MG63 (cell line): ENCODE measurements at regions not wholly inside any gene's neighbourhood (a gene's known extent, or its start where the extent isn't known, plus 50 kb on each side); places are given as distances from the start of the nearest gene placed in this dataset.
"Not testable (repeated sequence)": the region's sequence is repeated elsewhere in the genome, so short reads cannot be mapped to it uniquely, and the experiment has no call there.

Source experiments
- DNase-seq: peaks from one replicate; pipeline ENCODE4 v3.0.0-alpha.2; 2020
- H3K27me3 ChIP-seq: fragments of 250-450 bp; sonication (Bioruptor Pico); 2 replicates; pipeline ENCODE4 v1.5.1; 2020; ENCODE audit warnings: mild to moderate bottlenecking, moderate library complexity
- H3K36me3 ChIP-seq: fragments of 250-450 bp; sonication (Bioruptor Pico); 2 replicates; pipeline ENCODE4 v1.5.1; 2020; ENCODE audit warnings: mild to moderate bottlenecking, moderate library complexity
- H3K4me3 ChIP-seq: fragments of 250-450 bp; sonication (Bioruptor Pico); 2 replicates; pipeline ENCODE4 v1.5.1; 2020; ENCODE audit warnings: mild to moderate bottlenecking, moderate library complexity
- H3K9me3 ChIP-seq: fragments of 250-450 bp; sonication (Bioruptor Pico); 2 replicates; pipeline ENCODE4 v1.5.1; 2020; ENCODE audit warnings: mild to moderate bottlenecking, moderate library complexity

- Histone ChIP-seq H3K4me3 (no peak overlapping the region), H3K9me3 (no peaks in the 10 kb centered on the region), H3K27me3 (no peaks in the 10 kb centered on the region), H3K36me3 (no peaks in the 10 kb centered on the region)
- no peak for DNase-seq
Observed at GRCh38 chr16:63652091-63652490, 1469.8 kb downstream of the CDH11 start.

DNA sequence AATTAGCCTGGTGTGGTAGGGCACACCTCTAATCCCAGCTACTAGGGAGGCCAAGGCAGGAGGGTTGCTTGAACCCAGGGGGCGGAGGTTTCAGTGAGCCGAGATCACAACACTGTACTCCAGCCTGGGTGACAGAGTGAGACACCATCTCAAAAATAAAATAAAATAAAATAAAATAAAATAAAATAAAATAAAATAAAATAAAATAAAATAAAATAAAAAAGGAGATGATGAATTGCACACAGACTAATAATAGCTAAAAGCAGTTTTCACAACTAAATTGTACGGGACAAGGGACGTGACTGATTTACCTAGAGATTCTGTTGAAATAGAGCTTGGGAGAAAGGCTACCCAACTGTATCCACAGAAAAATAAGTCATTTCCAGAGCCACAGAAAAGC lies 1471.3 kb downstream of the CDH11 start:
- Histone ChIP-seq H3K27me3 (no peaks in the 10 kb centered on the region), H3K36me3 (no peaks in the 10 kb centered on the region), H3K9me3 (no peaks in the 10 kb centered on the region), H3K4me3 (no peak overlapping the region)
- DNase-seq: no peak

- not testable (repeated sequence) for H3K4me3 ChIP-seq, DNase-seq, H3K27me3 ChIP-seq, H3K9me3 ChIP-seq, H3K36me3 ChIP-seq
Observed at GRCh38 chr16:63633706-63634445, 1488.0 kb downstream of the CDH11 start.

GRCh38 chr16:63629272-63629671 lies 1492.6 kb downstream of the CDH11 start:
- H3K9me3 ChIP-seq: no peaks in the 10 kb centered on the region
- H3K27me3 ChIP-seq: no peaks in the 10 kb centered on the region
- H3K36me3 ChIP-seq: no peaks in the 10 kb centered on the region
- H3K4me3 ChIP-seq: no peak overlapping the region
- DNase-seq: no peak

GRCh38 chr16:63628812-63629211 lies 1493.1 kb downstream of the CDH11 start:
- H3K9me3 ChIP-seq: no peaks in the 10 kb centered on the region

DNA sequence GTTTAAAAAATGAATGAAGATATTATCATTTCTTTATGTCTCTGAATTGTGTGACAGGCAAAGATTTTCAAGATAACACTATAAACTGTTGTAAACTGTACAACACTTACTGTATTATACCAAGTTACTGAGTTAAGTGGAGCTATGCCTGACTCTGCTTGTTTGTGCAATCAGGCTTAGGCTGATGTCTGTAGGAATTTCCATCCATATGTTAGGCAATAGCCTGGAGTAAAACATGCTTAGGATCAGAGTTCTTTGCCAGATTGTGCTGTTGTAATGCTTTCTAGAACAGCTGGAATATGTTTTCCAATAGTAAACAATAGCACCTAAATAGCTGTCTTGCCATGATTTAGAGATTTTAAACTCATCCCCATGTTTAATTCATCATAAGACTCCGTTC lies 1496.7 kb downstream of the CDH11 start:
- H3K27me3 ChIP-seq: no peaks in the 10 kb centered on the region
- H3K9me3 ChIP-seq: no peaks in the 10 kb centered on the region
- no peaks in the 10 kb centered on the region for H3K36me3 ChIP-seq
- no peak overlapping the region for H3K4me3 ChIP-seq
- DNase-seq: no peak

More at GRCh38 chr16:63628812-63629211, 1493.1 kb downstream of the CDH11 start:
- Histone ChIP-seq H3K4me3 (no peak overlapping the region), H3K36me3 (no peaks in the 10 kb centered on the region), H3K27me3 (no peaks in the 10 kb centered on the region)
- DNase-seq: no peak

DNA sequence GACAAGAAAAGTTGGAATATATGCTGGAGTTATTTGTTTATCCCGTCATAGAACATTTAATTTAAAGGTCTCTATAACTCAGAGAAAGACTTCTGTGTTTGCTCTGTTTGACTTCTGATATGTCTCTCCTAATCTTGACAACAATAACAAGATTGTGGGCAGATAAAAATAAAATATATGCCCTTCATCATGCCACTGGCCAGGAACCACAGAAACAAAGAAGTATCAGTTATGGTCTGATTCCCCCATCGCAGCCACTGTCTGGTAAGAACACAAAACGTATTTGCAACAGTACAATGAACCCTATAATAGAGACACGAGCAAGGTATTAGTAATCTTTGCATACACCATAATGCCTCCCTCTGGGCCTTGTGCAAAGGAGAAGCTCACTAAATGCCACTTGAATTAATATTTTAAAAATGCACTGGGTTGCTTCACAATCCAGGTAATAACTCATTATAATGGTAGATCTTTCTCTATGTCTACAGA lies 1498.3 kb downstream of the CDH11 start:
- Histone ChIP-seq H3K27me3 (no peaks in the 10 kb centered on the region), H3K9me3 (no peaks in the 10 kb centered on the region), H3K36me3 (no peaks in the 10 kb centered on the region), H3K4me3 (no peak overlapping the region)
- no peak for DNase-seq

GRCh38 chr16:63618896-63619485 lies 1502.9 kb downstream of the CDH11 start:
- no peaks in the 10 kb centered on the region for H3K27me3 ChIP-seq
- no peak overlapping the region for H3K4me3 ChIP-seq
- DNase-seq: no peak
- no peaks in the 10 kb centered on the region for H3K9me3 ChIP-seq
- H3K36me3 ChIP-seq: no peaks in the 10 kb centered on the region

- DNase-seq: peak; percentile 38
- no peaks in the 10 kb centered on the region for H3K9me3 ChIP-seq
- peak overlapping the region; percentile 34 for H3K4me3 ChIP-seq
- H3K36me3 ChIP-seq: no peaks in the 10 kb centered on the region
- H3K27me3 ChIP-seq: no peaks in the 10 kb centered on the region
Observed at GRCh38 chr16:63617990-63618763, 1503.7 kb downstream of the CDH11 start.

DNA sequence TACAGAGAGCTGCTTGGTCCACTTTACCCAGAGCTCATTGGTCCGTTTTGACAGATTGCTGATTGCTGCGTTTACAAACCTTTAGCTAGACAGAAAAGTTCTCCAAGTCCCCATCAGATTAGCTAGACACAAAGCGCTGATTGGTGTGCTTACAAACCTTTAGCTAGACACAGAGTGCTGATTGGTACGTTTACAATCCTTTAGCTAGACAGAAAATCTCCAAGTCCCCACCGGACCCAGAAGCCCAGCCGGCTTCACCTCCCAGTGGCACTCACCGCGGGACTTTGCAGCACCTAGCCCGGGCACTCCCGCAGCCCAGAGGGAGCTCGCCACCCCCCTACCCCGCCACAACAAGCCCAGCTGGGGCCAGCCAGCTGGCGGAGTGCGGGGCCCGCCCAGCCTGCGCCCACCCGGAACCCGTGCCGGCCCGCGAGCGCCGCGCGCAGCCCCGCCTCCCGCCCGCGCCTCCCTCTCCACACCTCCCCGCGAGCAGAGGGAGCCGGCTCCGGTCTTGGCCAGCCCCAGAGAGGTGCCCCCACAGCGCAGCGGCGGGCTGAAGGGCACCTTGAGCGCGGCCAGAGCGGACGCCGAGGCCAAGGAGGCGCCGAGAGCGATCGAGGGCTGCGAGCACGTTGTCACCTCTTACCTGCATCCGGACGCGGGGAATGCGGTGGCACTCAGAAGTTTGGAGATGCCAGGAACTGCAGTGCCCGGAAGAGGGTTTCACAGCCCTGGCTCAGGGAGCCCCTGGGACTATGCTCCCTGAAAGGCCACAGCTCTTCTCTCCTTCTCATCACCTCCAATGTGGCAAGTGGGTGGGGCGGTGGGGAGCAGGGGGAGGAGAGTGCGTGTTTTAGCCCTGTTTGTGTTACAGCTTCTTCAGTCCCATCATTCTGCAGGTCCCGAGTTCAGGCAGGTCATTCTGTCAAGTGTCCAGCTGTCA lies 1504.5 kb downstream of the CDH11 start:
- Histone ChIP-seq H3K36me3 (no peaks in the 10 kb centered on the region), H3K27me3 (no peaks in the 10 kb centered on the region), H3K4me3 (peak overlapping the region; percentile 34), H3K9me3 (no peaks in the 10 kb centered on the region)
- DNase-seq: no peak

DNA sequence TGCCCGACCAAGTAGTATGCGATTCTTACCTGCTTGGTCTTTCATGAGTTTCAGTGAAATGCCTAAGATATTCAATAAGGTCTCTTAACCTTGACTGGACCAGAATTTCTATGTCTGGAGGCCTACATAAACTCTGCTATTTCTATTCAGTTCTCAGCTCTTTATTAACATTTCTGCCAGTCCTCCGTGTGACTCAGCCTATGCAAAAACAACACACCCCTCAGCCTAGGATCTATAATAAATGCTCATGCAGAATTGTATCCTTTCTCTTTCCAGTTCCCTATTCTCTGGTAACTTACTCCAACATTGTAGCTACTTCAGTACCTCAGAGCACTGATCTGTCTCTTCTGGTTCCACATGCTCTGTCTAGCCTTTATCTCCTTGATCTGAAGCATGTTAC lies 1507.4 kb downstream of the CDH11 start:
- no peaks in the 10 kb centered on the region for H3K27me3 ChIP-seq
- H3K4me3 ChIP-seq: no peak overlapping the region
- no peaks in the 10 kb centered on the region for H3K36me3 ChIP-seq
- DNase-seq: no peak
- H3K9me3 ChIP-seq: no peaks in the 10 kb centered on the region

DNA sequence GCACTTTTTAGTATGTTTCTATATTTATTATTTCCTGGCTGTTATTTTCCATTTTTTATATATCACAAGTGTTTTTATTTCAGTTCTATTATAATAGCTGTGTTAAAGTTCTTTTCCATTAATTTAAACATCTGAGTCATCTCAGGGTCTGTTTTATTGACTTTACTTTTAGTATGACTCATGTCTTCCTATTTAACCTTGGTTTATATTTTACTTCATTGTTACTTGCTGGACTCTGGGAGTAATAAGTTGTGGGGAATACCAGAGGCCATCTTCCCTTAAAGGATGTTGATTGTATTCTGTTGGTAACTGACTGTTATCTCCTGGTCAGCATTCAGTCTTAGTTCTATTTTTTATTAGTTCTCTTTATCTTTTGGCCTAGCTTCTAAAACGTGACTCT lies 1508.2 kb downstream of the CDH11 start:
- DNase-seq: no peak
- H3K9me3 ChIP-seq: no peaks in the 10 kb centered on the region
- no peak overlapping the region for H3K4me3 ChIP-seq
- H3K27me3 ChIP-seq: no peaks in the 10 kb centered on the region
- H3K36me3 ChIP-seq: no peaks in the 10 kb centered on the region

GRCh38 chr16:63612462-63613227 lies 1509.2 kb downstream of the CDH11 start:
- Histone ChIP-seq H3K27me3 (no peaks in the 10 kb centered on the region), H3K4me3 (no peak overlapping the region), H3K36me3 (no peaks in the 10 kb centered on the region), H3K9me3 (no peaks in the 10 kb centered on the region)
- DNase-seq: no peak

GRCh38 chr16:63606778-63607177 lies 1515.1 kb downstream of the CDH11 start:
- H3K4me3 ChIP-seq: no peak overlapping the region
- no peaks in the 10 kb centered on the region for H3K9me3 ChIP-seq
- no peak for DNase-seq
- no peaks in the 10 kb centered on the region for H3K36me3 ChIP-seq
- no peaks in the 10 kb centered on the region for H3K27me3 ChIP-seq

- H3K27me3 ChIP-seq: no peaks in the 10 kb centered on the region
- no peaks in the 10 kb centered on the region for H3K9me3 ChIP-seq
- no peaks in the 10 kb centered on the region for H3K36me3 ChIP-seq
- no peak overlapping the region for H3K4me3 ChIP-seq
- DNase-seq: no peak
Observed at GRCh38 chr16:63602206-63602927, 1519.5 kb downstream of the CDH11 start.
